ENCODE measurements at regions not wholly inside any gene's neighbourhood (a gene's known extent, or its start where the extent isn't known, plus 50 kb on each side); places are given as distances from the start of the nearest gene placed in this dataset.
"Not testable (repeated sequence)": the region's sequence is repeated elsewhere in the genome, so short reads cannot be mapped to it uniquely, and the experiment has no call there.

DNA sequence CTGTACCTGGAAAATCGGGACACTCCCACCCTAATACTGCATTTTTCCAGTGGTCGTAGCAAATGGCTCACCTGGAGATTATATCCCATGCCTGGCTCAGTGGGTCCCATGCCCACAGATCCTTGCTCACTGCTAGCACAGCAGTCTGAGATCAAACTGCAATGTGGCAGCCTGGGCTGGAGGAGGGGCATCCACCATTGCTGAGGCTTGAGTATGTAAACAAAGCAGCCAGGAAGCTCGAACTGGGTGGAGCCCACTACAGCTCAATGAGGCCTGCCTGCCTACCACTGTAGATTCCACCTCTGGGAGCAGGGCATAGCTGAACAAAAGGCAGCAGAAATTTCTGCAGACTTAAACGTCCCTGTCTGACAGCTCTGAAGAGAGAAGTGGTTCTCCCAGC, 213.6 kb upstream of the COX10 start:
- H4K20me1 ChIP-seq (replicated peaks in 1 of 2; ENCODE audit: control insufficient read depth in 1 of 2, insufficient read depth in 2 of 2, low read length in 2 of 2); H3K18ac ChIP-seq (ENCODE audit: extremely low read depth, low read length); H2BK20ac ChIP-seq (ENCODE audit: low read length); H3K79me2 ChIP-seq (ENCODE audit: control insufficient read depth in 1 of 2, insufficient read depth in 2 of 2, low read length in 2 of 2); H3K4me1 ChIP-seq (replicated peaks in 1 of 4; ENCODE audit: control insufficient read depth in 3 of 4, insufficient read depth in 4 of 4, low read length in 3 of 4); H2AK5ac ChIP-seq (ENCODE audit: low read depth, low read length); H4K8ac ChIP-seq (ENCODE audit: extremely low read depth, insufficient read depth, low read length); H3K27me3 ChIP-seq (replicated peaks in 1 of 4; ENCODE audit: control insufficient read depth in 3 of 4, extremely low read depth in 1 of 4, insufficient read depth in 3 of 4, low read length in 3 of 4); H2AFZ ChIP-seq (ENCODE audit: low read length); H3K23ac ChIP-seq (ENCODE audit: insufficient read length); H3K9me3 ChIP-seq (ENCODE audit: insufficient read depth in 2 of 2, low read depth in 1 of 2, low read length in 1 of 2); H2BK5ac ChIP-seq (ENCODE audit: low read depth, low read length); H3K36me3 ChIP-seq (ENCODE audit: control insufficient read depth in 2 of 4, insufficient read depth in 4 of 4, low read length in 3 of 4); H2BK120ac ChIP-seq (replicated peaks; ENCODE audit: low read depth, low read length); H3K9ac ChIP-seq (replicated peaks in 1 of 4; ENCODE audit: extremely low read depth in 1 of 4, low read depth in 3 of 4, low read length in 3 of 4); POLR2A ChIA-PET (ENCODE audit: partially characterized antibody); H3K4me3 ChIP-seq (ENCODE audit: extremely low read depth in 1 of 4, insufficient read depth in 2 of 4, low read depth in 3 of 4, low read length in 4 of 4); H2BK15ac ChIP-seq (ENCODE audit: low read length); H3K14ac ChIP-seq (ENCODE audit: insufficient read length); H3K56ac ChIP-seq (replicated peaks; ENCODE audit: insufficient read length, low read depth, low read length); H4K5ac ChIP-seq (ENCODE audit: insufficient read length, low read depth, low read length); H3K23me2 ChIP-seq (ENCODE audit: low read depth, low read length); H3K4me2 ChIP-seq (ENCODE audit: insufficient read depth in 1 of 2, low read depth in 2 of 2, low read length in 2 of 2); DNase-seq (ENCODE audit: low read depth in 1 of 2, low spot score in 2 of 2); CTCF ChIA-PET (ENCODE audit: partially characterized antibody); H3K27ac ChIP-seq (ENCODE audit: low read depth, low read length); H3K79me1 ChIP-seq (ENCODE audit: low read depth, low read length); H3K4ac ChIP-seq (replicated peaks; ENCODE audit: insufficient read length, low read depth, low read length); H4K91ac ChIP-seq (replicated peaks; ENCODE audit: insufficient read length, low read length); H2BK12ac ChIP-seq (ENCODE audit: low read depth, low read length); FAIRE-seq: not testable (repeated sequence)
- 95% methylated on average over 4 of the region's 4 CpGs; no CpG with 5 or more reads in 1 of the 2 experiments for WGBS, 2 experiments (ENCODE audit: extremely low coverage in 1 of 2, insufficient coverage in 1 of 2, insufficient read length in 1 of 2, insufficient replicate concordance in 2 of 2, low coverage in 1 of 2, low lambda C conversion rate in 2 of 2, missing lambda C conversion rate in 1 of 2)

All from H1 (cell line).